ENCODE measurements at regions not wholly inside any gene's neighbourhood (a gene's known extent, or its start where the extent isn't known, plus 50 kb on each side); places are given as distances from the start of the nearest gene placed in this dataset.

DNA sequence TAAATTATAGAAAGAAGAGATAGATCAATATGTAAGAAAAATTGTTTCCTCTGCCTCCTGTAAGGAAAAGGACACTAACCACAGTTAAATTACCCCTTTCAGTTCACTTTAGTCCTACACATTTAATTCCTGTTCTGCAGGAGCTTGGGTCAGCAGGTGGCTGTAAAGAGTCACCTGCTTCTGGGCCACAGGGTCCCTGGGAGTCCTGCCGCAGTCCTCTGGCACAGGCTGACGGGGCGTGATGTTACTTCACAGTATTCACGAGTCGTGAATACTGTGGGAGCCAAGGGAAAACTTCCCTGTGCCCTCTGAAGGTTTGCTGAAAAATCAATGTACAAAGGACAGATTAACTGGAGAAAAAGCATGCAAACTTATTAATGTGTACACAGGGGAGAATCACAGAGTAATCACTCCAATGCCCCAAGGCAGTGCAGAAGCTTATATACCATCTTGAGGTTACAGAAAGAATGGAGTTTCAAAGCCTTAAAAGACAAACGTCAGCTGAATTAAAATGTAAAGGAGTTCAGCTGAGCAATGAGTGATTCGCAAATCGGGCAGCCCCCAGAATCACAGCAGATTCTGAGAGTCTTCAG is 125.8 kb upstream of the TMTC4 start:
- no peak overlapping the region for H2AFZ ChIP-seq (ENCODE audit: control insufficient read depth, low read length)
- dilution Hi-C loops (cut with MboI; ENCODE audit: extremely low pct_ligation_motif_present, low sequenced_read_pairs), result no loop called here
- no peak overlapping the region for H3K4me2 ChIP-seq (ENCODE audit: control insufficient read depth, extremely low read depth, insufficient read depth, low read depth, low read length)
- no peak for FAIRE-seq
- no peaks in the 10 kb centered on the region for H3K36me3 ChIP-seq (ENCODE audit: control insufficient read depth in 2 of 2, extremely low read depth in 1 of 2, insufficient read depth in 2 of 2, low read length in 2 of 2)
- no peaks in the 10 kb centered on the region for H3K79me2 ChIP-seq (ENCODE audit: control insufficient read depth, insufficient read depth, low read length)
- TF ChIP-seq, protein P1, sequence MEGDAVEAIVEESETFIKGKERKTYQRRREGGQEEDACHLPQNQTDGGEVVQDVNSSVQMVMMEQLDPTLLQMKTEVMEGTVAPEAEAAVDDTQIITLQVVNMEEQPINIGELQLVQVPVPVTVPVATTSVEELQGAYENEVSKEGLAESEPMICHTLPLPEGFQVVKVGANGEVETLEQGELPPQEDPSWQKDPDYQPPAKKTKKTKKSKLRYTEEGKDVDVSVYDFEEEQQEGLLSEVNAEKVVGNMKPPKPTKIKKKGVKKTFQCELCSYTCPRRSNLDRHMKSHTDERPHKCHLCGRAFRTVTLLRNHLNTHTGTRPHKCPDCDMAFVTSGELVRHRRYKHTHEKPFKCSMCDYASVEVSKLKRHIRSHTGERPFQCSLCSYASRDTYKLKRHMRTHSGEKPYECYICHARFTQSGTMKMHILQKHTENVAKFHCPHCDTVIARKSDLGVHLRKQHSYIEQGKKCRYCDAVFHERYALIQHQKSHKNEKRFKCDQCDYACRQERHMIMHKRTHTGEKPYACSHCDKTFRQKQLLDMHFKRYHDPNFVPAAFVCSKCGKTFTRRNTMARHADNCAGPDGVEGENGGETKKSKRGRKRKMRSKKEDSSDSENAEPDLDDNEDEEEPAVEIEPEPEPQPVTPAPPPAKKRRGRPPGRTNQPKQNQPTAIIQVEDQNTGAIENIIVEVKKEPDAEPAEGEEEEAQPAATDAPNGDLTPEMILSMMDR (optimal IDR thresholded peaks at IDR 0.05 in 1 of 3, IDR thresholded peaks at IDR 0.05 in 1 of 3, conservative IDR thresholded peaks at IDR 0.05 in 1 of 3; ENCODE audit: extremely low read depth in 1 of 3, insufficient read depth in 2 of 3, low read length in 3 of 3), result no peak
- no peak for TF ChIP-seq EZH2 (IDR thresholded peaks at IDR 0.05; ENCODE audit: low read length)
- H3K9me3 ChIP-seq (ENCODE audit: control insufficient read depth, low read depth, low read length), result no peaks in the 10 kb centered on the region
- no peaks in the 10 kb centered on the region for H4K20me1 ChIP-seq (ENCODE audit: control insufficient read depth, extremely low read depth, insufficient read depth, low read length)
- H3K27ac ChIP-seq (ENCODE audit: control insufficient read depth, insufficient read depth, low read length), result no peak overlapping the region
- no peak for DNase-seq (ENCODE audit: low read depth, low spot score)
- H3K4me1 ChIP-seq (ENCODE audit: control insufficient read depth, extremely low read depth, insufficient read depth, low read length), result no peaks in the 10 kb centered on the region
- H3K4me3 ChIP-seq (ENCODE audit: control insufficient read depth in 2 of 3, extremely low read depth in 1 of 3, insufficient read depth in 2 of 3, low read depth in 1 of 3, low read length in 3 of 3), result no peak overlapping the region
- H3K27me3 ChIP-seq (ENCODE audit: control insufficient read depth, extremely low read depth, insufficient read depth, low read length), result no peaks in the 10 kb centered on the region
- no peaks in the 10 kb centered on the region for H3K9me1 ChIP-seq (ENCODE audit: control insufficient read depth, extremely low read depth, insufficient read depth, low read length)
- no peak overlapping the region for H3K9ac ChIP-seq (ENCODE audit: control insufficient read depth, extremely low read depth, insufficient read depth, low read length)

DNA sequence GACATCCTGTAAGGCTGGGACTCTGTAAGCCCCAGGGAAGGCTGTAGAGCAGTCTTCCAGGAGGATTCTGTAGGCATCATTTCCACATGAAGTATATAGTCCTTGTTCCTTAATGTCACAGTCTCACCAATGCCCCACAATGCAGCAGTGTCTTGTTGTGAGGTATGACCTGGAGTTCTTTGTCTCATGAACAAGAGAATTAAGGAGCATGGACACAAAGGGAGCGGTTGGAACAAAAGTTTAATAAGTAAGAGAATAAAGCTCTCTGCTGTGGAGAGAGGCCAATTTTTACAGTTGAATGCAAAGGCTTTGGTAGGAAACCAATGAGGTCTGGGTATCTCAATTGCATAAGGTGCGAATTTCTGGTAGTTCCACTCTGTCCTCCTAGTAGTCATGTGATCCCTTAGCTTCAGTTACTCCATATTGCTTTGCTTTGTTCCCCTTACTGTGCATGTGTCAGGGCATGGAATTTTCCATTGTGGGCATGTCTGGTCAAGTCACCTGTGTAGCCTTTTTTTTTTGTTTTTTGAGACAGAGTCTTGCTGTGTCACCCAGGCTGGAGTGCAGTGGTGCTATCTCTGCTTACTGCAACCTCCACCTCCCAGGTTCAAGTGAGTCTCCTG is 124.3 kb upstream of the TMTC4 start:
- H3K4me1 ChIP-seq (ENCODE audit: control insufficient read depth, extremely low read depth, insufficient read depth, low read length), result no peaks in the 10 kb centered on the region
- H3K9me1 ChIP-seq (ENCODE audit: control insufficient read depth, extremely low read depth, insufficient read depth, low read length), result no peaks in the 10 kb centered on the region
- H3K9ac ChIP-seq (ENCODE audit: control insufficient read depth, extremely low read depth, insufficient read depth, low read length), result no peak overlapping the region
- H3K4me3 ChIP-seq (ENCODE audit: control insufficient read depth in 2 of 3, extremely low read depth in 1 of 3, insufficient read depth in 2 of 3, low read depth in 1 of 3, low read length in 3 of 3), result no peak overlapping the region
- no peaks in the 10 kb centered on the region for H3K79me2 ChIP-seq (ENCODE audit: control insufficient read depth, insufficient read depth, low read length)
- H3K4me2 ChIP-seq (ENCODE audit: control insufficient read depth, extremely low read depth, insufficient read depth, low read depth, low read length), result no peak overlapping the region
- H3K36me3 ChIP-seq (ENCODE audit: control insufficient read depth in 2 of 2, extremely low read depth in 1 of 2, insufficient read depth in 2 of 2, low read length in 2 of 2), result no peaks in the 10 kb centered on the region
- H3K27me3 ChIP-seq (ENCODE audit: control insufficient read depth, extremely low read depth, insufficient read depth, low read length), result no peaks in the 10 kb centered on the region
- DNase-seq (ENCODE audit: low read depth, low spot score) (no peak), FAIRE-seq (no peak)
- H4K20me1 ChIP-seq (ENCODE audit: control insufficient read depth, extremely low read depth, insufficient read depth, low read length), result no peaks in the 10 kb centered on the region
- H3K9me3 ChIP-seq (ENCODE audit: control insufficient read depth, low read depth, low read length), result no peaks in the 10 kb centered on the region
- H2AFZ ChIP-seq (ENCODE audit: control insufficient read depth, low read length), result no peak overlapping the region
- no peak for TF ChIP-seq EZH2 (IDR thresholded peaks at IDR 0.05; ENCODE audit: low read length)
- TF ChIP-seq, protein P1 (optimal IDR thresholded peaks at IDR 0.05 in 1 of 3, IDR thresholded peaks at IDR 0.05 in 1 of 3, conservative IDR thresholded peaks at IDR 0.05 in 1 of 3; ENCODE audit: extremely low read depth in 1 of 3, insufficient read depth in 2 of 3, low read length in 3 of 3), result no peak
- dilution Hi-C loops (cut with MboI; ENCODE audit: extremely low pct_ligation_motif_present, low sequenced_read_pairs), result no loop called here
- H3K27ac ChIP-seq (ENCODE audit: control insufficient read depth, insufficient read depth, low read length), result no peak overlapping the region
